ENCODE measurements at regions not wholly inside any gene's neighbourhood (a gene's known extent, or its start where the extent isn't known, plus 50 kb on each side); places are given as distances from the start of the nearest gene placed in this dataset.

DNA sequence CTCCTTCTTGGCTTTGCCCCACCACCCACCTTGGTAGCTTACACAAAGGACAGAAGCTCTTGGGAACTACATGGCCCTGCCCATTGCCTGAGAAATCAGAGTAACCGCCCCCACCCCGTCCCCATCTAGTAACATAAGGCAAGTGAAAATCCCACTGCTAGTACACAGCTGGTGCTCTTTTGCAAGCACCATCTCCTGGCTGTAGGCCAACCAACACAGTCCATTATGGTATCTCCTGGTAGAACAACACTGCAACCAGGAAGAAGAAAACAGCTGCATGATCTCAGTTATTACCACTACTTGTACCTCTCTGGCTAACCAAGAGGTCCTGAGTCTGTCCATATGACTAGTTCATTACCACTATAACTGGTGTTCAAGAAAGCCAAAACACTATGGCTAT is 841.1 kb upstream of the MANEA start:
- no peak for TF ChIP-seq ZFX (IDR thresholded peaks at IDR 0.05)
- TF ChIP-seq, protein P1, sequence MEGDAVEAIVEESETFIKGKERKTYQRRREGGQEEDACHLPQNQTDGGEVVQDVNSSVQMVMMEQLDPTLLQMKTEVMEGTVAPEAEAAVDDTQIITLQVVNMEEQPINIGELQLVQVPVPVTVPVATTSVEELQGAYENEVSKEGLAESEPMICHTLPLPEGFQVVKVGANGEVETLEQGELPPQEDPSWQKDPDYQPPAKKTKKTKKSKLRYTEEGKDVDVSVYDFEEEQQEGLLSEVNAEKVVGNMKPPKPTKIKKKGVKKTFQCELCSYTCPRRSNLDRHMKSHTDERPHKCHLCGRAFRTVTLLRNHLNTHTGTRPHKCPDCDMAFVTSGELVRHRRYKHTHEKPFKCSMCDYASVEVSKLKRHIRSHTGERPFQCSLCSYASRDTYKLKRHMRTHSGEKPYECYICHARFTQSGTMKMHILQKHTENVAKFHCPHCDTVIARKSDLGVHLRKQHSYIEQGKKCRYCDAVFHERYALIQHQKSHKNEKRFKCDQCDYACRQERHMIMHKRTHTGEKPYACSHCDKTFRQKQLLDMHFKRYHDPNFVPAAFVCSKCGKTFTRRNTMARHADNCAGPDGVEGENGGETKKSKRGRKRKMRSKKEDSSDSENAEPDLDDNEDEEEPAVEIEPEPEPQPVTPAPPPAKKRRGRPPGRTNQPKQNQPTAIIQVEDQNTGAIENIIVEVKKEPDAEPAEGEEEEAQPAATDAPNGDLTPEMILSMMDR (conservative IDR thresholded peaks at IDR 0.05) = no peak

GRCh38 chr6:94735270-94735669 is 842.1 kb upstream of the MANEA start:
- TF ChIP-seq, protein P1 (conservative IDR thresholded peaks at IDR 0.05) = no peak
- TF ChIP-seq ZFX (IDR thresholded peaks at IDR 0.05) = no peak
- H3K27ac ChIP-seq = no peak overlapping the region

More for the DNA sequence above, 841.1 kb upstream of the MANEA start:
- no peak overlapping the region for H3K27ac ChIP-seq

GRCh38 chr6:94734751-94735150 is 842.6 kb upstream of the MANEA start:
- no peak for TF ChIP-seq ZFX (IDR thresholded peaks at IDR 0.05)
- TF ChIP-seq, protein P1 (conservative IDR thresholded peaks at IDR 0.05) = no peak
- no peak overlapping the region for H3K27ac ChIP-seq

- TF ChIP-seq ZFX (IDR thresholded peaks at IDR 0.05) = no peak
- TF ChIP-seq, protein P1 (conservative IDR thresholded peaks at IDR 0.05) = peak; percentile 18; the same call in 1 of the 2 replicates
- H3K27ac ChIP-seq = no peak overlapping the region
Measured at GRCh38 chr6:94733066-94733465, 844.3 kb upstream of the MANEA start.

DNA sequence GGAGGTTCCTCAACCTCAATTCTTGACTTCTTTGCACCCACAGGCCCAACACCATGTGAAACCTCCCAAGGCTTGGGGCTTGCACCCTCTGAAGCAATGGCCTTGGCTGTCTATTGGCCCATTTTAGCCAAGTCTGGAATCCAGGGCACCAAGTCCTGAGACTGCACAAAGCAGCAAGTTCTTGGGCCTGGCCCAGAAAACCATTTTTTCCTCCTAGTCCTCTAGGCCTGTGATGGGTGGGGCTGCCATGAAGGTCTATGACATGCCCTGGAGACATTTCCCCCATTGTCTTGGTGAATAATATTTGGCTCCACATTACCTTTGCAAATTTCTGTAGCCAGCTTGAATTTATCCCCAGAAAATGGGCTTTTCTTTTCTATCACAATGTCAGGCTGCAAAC is 849.6 kb upstream of the MANEA start:
- TF ChIP-seq ZFX (IDR thresholded peaks at IDR 0.05) = no peak
- TF ChIP-seq, protein P1 (conservative IDR thresholded peaks at IDR 0.05) = no peak
- no peak overlapping the region for H3K27ac ChIP-seq

GRCh38 chr6:94721459-94721858 is 855.9 kb upstream of the MANEA start:
- no peak overlapping the region for H3K27ac ChIP-seq
- TF ChIP-seq, protein P1 (conservative IDR thresholded peaks at IDR 0.05) = no peak
- no peak for TF ChIP-seq ZFX (IDR thresholded peaks at IDR 0.05)

DNA sequence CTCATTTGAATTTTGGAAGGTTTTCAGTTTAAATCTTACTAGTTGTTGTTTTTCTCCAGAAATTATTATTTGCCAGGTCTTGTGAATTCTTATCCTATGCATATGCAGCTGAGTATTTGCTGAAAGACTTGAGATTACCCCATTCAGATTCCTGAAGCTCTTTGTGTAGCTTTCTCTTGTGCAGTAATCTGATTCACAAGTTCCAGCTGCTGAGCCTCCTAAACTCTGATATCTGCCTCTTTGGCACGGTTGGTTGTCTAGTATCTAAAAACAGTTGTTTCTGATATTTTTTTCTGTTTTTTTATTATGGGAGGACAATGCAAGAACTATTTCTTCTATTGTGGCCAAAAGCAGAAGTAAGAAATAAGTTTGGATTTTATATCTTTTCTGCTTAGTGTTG is 863.9 kb upstream of the MANEA start:
- TF ChIP-seq, protein P1 (conservative IDR thresholded peaks at IDR 0.05) = no peak
- TF ChIP-seq ZFX (IDR thresholded peaks at IDR 0.05) = no peak

More for the DNA sequence above, 863.9 kb upstream of the MANEA start:
- no peak overlapping the region for H3K27ac ChIP-seq
